NCI-H1694 treated with DMSO at 0.1 percent for 48 hours (cell line): ENCODE measurements at regions not wholly inside any gene's neighbourhood (a gene's known extent, or its start where the extent isn't known, plus 50 kb on each side); places are given as distances from the start of the nearest gene placed in this dataset.

Experiments used
- DNase-seq: peaks from one replicate; lab custom pipeline; 2025; lab: John Stamatoyannopoulos, UW

DNA sequence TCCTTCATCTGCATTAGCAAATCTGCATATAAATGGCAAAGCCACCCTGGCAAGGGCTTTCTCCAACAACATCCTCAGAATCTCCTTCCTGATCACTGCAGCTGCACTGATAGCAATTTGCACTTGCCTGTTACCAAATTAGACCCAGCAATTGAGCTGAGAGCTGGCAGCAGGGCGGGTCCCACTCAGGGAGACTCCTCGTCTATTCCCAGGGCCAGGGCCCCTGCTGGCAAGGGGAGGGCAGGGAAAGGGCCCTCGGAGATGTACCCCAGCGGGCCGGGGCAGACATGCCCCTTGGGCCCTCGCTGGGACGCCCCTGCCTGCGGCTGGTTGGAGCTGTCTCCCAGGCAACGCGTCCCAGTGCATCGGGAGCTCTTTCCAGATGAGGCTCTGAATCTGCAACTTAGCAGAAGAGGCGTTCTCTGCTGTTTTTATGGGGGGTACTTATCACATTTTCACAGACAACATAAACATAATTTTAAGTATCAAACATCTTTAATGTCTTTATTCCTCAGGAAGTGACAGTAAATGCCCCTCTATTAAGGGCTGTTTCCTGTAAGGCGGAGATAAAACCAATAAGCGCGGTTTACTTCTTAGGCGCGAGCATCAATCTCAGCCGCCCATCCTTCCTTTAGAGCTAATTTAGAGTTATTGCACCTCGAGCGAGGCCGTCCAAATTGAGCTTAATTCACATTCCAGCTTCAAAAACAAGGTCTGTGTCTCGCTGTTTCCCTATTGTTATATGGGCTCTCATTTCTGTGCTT lies 249.0 kb upstream of the PPP2R2D start:
- DNase-seq: no peak

DNA sequence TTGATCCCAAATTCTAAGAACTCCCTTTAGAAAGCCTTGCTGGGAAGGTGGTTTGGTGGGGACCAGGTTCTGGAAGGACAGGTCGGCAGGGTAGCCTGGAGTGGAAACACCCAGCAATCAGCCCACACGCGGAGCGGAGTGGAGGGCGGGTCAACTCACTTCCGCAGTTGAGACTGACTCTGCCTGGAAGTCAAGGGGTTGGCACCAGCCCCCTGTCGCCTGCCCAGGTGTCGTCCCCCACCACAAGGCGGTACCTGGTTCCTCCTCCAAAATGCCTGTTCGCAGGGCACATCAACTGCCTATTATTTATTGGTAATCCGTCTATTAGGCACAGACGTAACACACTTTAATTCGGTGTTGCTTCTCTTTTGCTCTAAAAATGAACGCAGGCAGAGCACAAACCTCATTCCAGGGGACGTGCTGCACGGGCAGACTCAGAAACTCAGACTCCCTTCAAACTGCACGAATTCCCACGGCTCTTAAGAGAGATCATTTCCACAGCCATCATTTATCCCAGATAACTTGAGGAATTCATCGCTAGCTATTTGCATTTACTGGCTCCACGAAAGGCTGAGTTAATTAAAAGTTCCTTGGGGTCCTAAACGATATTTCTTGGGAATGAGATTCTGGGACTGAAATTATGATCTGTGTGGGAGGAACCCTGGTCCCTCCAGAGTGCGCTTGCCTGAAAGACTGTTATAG lies 248.2 kb upstream of the PPP2R2D start:
- no peak for DNase-seq

DNA sequence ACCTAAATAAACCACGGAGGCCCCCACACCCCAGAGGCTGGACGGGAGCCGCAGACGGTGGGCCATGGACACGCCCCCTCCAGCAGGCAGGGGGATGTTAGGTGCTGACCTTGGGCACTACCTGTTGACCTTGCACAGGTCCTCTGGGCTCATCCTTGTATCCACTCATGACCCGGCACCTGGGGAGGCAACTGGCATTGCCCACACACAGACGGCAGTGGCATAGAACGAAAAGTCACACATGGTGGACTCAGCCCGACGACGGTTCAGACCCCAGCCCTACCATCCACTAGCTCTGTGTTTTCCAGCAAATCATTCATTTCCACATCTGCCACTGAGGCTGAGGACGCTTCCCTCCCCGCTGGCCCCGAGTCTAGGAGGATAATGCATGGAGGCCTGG lies 247.7 kb upstream of the PPP2R2D start:
- DNase-seq: no peak

DNA sequence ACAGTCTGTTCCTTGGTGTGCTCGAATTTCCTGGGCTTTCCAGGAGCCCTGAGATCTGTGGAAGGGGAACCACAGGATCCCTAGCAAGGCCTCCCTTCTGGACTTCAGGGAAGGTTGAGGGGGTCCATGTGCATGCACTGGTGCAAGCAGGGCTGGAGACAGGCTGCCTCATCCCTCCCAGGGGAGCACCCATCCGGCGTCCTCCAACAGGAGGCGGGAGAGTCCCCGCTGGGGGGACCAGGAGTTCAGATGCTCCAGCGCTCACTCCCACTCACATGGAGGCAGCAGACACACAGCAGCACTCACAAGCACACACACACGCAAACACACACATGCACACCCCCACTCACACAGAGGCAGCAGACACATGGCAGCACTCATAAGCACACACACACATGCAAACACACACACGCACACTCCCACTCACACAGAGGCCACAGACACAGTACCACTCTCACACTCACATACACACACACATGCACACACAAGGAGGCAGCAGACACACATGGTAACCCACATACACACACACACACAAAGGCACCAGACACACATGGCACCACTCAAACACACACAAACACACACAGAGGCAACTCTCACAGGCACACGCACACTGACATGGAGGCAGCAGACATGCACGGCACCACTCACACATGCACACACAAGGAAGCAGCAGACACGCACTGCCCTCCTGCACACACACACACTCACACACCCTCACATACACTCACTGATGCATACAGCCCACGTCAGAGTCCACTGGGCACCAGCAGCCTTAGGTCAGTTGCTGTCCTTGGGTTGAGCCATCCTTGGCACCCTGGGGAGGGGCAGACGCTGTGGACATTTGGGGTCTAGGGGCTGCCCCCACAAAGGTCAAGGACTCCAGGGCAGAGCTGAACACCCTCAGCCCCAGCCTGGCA lies 247.0 kb upstream of the PPP2R2D start:
- no peak for DNase-seq

DNA sequence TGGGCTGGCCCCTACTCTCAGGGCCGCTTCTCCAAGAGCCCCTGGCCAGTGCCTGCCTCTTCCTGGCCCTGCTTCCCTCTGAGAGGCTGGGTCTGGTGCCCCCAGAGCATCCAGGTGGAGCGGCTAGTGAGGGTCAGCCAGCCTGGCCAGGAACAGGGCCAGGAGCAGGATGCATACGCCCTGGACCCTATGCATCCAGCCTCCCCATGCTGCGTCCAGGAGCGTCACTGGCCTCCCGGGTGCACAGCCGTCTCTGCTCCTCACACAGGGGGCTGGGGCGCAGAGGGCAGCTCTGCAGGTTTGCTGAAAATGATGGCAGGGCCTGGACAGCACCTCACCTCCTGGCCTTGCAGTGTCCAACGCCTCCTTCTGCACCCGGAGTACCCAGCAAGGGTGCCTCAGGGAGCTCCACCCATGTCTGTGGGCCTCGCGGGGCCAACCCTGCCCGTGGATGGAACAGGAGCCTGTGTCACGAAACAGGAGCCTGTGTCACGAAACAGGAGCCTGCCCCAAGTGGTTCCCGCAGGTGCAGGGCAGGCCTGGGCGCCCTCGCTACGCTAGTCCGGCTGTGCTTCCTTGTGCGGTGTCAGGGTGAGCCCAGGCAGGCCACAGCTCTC lies 246.2 kb upstream of the PPP2R2D start:
- DNase-seq: no peak

DNA sequence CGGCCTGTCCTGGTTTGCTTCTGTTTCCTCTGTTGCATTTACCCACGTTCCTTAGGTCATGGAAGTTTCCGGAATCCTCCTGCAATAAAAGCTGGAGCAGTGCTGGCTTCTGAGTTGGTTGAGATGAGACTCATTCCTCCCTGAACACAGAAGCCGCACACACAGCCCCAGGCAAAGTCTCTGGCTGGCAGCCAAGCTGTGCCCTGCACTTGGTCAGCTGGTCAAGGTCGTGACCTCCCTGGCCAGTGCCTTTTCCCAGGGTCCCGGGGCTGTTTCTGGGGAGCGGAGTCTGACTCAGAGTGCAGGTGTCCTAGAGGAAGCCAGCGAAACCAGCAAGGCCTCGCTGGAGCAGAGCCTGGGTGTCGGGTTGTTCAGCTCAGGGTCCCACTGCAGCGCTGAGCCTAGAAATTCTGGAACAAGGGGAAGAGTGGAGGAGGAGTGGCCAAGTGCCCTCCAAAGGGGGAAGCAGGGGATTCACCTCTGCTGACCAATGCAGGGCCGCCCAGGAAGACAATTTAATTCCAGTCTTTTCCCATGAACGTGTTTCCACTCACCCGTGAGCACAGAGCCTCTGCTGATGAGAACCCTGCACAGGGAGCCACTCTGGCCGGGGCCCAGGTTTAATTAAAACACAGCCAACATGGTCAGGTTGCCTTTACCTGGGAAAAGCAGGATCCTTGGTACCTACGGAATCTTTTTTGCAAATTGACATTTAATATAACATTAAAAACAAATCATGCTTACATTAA lies 245.5 kb upstream of the PPP2R2D start:
- no peak for DNase-seq

DNA sequence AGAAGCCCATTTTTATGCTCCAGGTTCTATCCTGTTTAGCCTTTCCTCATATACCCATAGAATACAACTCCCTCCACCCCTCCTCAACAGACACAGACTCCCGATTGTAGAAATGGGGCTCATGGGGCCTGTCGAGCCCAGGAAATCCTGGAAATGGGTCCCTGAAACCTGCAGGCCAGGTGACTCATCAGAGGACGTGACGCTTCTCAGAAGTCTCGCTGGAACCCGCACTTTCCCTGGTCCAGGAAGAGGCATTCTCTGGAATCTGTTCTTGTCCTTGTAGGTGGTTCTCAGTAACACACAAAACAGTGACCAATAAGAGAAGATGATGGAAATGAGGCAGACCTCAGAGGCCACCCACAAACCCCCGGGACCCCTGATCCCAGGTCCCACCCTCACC lies 244.8 kb upstream of the PPP2R2D start:
- no peak for DNase-seq

DNA sequence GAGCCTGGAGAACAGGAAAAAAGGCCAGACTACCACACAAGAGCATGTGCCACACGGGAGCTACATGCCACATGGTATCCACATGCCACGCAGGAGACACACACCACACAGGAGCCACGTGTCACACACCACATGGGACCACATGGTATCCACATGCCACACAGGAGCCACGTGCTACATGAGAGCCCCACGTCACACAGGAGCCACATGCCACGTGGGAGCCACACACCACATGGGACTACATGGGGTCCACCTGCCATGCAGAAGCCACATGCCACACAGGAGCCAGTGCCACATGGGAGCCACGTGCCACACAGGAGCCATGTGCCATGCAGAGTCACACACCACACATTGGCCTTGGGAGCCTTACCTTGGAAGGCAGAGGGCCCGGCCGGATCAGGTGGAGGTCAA lies 244.4 kb upstream of the PPP2R2D start:
- DNase-seq: no peak

DNA sequence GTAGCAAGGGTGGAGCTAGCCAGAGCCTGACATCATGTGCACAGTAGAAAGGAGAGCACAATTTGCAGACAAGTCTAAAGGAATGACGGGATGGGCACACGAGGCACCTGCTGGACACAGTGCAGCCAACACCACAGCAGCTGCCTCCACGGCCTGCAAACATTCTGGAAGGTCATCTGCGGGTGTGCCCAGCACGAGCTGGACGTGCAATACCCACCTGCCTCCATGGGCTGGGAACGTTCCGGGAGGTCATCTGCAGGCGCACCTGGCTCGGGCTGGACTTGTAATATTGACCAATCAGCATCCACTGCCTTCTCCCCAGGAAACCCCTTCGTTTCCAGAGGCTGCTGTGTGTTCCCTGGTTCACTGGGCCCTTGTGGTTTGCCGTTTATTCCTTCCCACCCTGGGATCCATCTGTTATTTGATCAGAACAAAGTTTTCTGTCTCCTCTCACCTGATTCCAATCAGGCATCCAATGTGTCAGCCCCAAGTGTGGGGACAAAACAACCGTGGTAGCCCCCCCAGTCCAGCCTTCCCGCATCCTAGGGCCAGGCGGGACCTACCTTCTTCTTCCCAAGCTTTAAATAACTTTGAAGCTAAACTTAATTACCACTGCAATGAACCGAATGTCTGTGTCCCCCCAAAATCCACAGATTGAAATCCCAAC lies 243.4 kb upstream of the PPP2R2D start:
- DNase-seq: no peak

DNA sequence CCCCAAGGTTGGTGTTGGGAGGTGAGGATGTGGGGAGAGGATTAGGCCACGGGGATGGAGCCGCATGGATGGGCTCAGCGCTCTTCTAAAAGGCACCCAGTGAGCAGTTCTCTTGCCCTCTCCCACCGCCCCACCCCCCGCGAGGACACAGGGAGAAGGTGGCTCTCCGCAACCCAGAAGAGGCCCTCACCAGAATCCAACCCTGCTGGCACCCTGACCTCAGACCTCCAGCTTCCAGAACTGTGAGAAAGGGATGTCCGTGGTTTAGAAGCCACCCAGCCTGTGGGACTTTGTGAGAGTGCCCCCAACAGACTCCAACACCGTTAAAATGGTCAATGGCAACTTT lies 242.8 kb upstream of the PPP2R2D start:
- no peak for DNase-seq

DNA sequence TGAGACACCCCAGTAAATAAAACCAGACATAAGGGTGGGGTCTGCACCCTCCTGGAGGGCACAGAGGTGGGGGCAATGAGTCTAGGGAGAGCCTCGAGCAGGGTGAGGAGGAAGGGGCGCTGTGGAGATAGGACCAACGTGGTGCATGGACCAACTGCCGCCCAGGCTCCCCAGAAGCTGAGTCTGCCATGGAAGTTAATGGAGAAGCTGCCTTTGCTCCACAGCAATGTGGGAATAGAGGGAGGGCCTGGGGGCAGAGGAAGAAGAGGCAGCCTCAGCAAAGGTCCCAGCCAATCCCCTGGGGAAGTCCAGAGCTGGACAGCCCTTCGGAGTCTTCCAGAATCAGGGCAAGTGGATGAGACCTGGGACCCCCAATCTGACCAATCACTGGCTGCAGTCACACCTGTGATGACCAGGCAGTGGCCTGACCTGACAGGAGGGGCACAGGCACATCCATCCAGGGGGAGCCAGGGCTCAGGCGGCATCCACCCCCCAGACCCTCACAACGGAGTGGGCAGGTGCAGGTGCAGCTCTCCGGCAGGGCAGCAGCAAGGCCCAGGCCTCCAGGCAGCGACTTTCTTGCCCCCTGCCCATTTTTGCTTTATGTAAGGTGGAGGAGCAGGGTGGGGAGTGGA lies 242.2 kb upstream of the PPP2R2D start:
- no peak for DNase-seq

DNA sequence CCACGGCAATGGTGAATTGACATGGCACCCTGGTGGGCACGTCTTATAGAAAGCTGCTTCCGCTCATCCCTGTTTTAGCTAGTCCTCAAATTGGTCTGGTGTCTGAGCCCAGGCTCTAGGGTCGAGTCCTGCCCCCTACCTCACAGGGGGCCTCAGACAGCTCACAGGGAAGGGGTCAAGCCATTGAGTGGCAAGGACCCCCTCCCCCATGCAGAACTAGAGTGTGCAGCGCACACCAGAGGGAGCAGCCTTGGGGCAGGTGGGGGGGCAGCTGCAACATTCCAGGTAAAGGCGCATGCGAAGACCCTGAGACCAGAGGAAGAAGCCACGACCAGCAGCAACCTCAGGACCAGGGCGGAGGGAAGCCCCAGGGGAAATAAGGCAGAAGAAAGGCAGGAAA lies 240.4 kb upstream of the PPP2R2D start:
- DNase-seq: no peak

DNA sequence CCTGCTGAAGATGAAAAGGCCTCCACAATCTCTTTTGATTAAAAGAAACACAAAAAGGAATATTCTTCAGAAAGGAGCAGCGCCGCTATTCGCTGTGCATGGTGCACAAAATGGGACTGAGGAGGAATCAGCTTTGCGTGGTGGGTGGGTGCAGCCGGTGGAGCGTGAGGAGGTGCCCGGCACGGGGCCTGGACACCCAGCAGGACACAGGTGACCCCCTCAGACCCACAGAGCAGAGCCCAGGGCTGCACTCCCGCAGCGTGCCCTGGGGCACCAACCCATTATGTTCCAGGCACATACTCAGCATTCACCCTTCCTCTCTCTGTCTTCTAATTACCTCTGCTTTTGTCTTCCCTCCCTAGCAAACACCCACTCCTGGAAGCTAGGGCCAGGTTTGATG lies 238.0 kb upstream of the PPP2R2D start:
- no peak for DNase-seq

DNA sequence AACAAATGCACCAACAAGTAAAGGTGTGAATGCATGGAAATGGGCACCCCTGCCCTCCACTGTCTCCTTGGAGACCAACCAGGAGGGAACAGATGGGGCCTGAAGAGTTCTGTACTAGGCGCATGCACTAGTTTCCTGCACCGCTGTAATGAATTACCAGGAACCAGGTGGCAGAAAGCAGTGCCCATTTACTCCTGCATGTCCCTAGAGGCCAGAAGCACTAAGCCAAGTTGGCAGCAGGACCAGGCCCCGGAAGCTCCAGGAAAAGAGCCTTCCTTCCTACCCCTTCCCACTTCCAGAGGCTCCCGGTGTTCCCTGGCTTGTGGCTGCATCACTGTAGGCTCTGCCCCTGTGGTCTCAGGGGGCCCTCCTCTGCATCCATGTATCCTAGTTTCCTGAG lies 237.5 kb upstream of the PPP2R2D start:
- DNase-seq: no peak

DNA sequence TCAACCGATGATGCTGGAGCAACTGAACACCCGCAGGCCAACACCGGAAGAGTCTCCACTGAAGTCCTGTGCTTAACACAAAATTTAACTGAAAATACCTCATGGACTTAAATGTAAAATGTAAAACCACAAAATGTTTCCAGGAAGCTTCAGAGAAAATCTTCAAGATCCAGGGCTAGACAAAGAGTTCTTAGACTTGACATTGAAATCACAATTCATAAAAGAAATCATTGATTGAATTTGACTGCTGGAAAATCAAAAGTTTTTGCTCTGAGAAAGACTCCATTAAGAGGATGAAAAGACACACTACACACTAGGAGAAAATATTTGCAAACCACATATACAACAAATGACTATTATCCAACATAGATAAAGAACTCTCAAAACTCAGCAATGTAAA lies 234.7 kb upstream of the PPP2R2D start:
- no peak for DNase-seq

DNA sequence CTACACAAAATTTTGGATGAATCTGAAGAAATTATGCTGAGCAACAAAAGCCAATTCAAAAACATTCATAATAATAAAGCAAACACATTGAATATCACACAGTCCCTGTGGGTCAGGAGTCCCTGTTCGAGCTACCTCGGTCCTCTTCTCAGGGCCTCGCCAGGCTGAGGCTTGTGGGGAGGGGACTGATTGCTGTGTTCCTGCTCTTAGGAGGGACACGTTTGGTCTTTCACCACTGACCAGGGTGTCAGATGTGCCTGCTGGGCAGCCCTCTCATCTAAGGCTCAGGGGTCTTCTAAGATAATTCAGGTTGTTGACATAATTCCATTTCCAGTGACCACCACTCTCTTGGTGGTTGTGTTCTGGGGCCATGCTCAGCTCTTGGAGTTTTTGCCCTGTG lies 233.8 kb upstream of the PPP2R2D start:
- DNase-seq: no peak

DNA sequence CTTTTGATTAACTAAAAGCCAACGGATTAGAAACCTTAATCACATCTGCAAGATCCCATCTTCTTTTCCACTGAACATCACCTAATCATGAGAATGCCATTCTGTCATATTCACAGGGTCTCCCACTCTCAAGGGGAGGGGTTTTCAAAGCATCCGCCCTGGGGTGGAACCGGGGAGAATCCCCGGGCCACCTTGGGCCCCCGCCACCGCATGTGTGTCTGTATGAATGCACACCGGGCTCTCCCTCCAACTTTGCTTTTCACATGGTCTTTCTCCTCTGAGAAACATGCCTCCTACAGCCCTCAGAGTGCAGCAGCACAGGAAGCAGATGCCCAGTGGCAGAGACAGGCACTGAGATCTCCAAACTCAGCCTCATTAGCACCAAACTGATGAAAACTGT lies 233.2 kb upstream of the PPP2R2D start:
- DNase-seq: no peak

DNA sequence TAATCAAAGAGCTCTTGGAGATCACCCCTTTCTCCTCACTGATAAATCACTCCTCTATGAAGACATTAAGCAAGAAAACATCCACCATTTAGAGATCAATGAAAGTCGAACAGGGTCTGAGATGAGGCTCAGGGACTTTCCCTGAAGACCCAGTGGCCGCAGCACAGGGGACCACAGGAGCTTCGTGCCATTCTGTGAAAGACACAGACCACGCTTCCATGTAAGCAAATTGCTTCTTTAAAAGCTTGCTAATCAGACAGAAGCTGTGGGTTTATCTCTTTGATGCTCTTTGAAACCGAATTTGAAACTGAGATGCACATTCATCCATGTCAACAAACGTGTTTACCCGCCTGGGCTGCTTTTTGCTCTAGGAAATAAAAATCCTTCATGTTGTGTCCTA lies 231.9 kb upstream of the PPP2R2D start:
- no peak for DNase-seq

DNA sequence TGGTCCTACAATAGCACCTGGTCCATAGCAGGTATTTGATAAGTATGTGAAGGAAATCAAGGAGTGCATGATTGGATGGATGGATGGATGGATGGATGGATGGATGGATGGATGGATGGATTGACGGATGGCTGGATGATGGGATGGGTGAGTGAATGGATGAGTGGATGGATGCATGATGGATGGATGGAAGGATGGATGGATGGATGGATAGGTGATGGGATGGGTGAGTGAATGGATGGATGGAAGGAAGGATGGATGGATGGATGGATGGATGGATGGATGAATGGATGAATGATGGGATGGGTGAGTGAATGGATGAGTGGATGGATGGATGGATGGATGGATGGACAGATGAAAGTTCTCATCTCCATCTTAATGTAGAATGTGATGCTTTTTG lies 231.0 kb upstream of the PPP2R2D start:
- no peak for DNase-seq

DNA sequence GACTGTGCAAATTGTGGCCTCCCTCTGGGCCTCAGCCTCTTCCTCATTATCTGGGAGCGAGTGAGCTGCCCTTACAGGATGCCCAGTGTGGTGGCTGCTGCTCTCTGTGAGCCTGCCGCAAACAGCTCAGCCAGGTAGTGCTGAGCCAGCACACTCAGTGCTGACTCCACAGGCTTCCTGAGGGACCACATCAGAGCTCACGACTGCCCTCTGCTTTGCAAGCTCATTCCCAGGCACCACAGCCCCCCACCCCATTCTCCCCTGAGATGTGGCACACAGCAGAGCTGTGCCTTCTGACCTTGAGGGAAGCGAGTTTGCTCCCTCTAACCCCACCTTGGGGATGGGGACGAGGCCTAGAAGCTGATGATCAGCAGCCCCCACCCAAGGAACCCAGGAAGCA lies 230.5 kb upstream of the PPP2R2D start:
- no peak for DNase-seq

DNA sequence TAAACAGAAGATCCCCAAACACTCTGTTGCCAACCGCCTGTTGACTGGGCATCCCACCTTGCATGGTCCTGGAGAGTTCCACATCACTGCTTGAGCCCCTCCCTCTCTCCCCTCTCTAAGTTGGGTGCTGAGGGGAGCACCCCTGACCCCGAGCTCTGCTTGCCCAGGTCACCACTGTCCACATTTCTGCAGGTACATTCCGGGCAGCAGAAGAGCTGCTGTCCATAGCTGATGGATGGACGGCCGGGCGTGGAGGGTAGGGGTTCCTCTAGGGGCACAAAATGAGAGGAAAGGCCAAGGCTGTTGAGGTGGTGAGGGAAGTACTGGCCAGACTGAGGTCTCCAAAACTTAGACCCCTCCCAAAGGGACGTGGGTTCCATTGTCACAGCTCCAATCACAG lies 227.4 kb upstream of the PPP2R2D start:
- DNase-seq: no peak
